GM12878 (cell line): ENCODE measurements at regions not wholly inside any gene's neighbourhood (a gene's known extent, or its start where the extent isn't known, plus 50 kb on each side); places are given as distances from the start of the nearest gene placed in this dataset.

Experiments used
- IKZF1 ChIP-seq: fragments of 450-650 bp; conservative IDR thresholded peaks from 2 replicates; pipeline ENCODE4 v1.6.1; 2017; ENCODE audit warnings: antibody characterized with exemption, mild to moderate bottlenecking
- TAF1 ChIP-seq: IDR thresholded peaks from 2 replicates; pipeline ENCODE4 v1.6.1; 2011; ENCODE audit warnings: mild to moderate bottlenecking, low read depth, low read length, borderline replicate concordance

DNA sequence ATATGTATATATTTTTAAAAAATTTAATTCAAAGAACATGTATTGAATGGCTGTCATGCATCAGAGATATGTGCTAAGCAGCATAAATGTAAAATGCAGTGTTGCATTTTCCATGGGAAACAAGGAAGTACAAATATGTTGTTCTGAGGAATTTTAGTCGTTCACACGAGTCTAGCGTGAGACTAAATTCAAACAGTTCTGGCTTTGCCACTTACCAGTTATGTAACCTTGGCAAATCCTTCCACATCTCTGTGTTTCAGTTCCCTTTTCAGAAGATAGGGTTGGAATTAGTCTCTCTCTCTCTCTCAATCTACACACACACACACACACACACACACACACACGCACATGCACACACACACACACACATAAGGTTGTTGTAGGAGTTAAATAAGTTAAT lies 305.4 kb downstream of the UTRN start:
- no peak for TF ChIP-seq TAF1
- no peak for TF ChIP-seq IKZF1
